Ishikawa (cell line): ENCODE measurements at regions not wholly inside any gene's neighbourhood (a gene's known extent, or its start where the extent isn't known, plus 50 kb on each side); places are given as distances from the start of the nearest gene placed in this dataset.

Experiments
- CEBPB ChIP-seq: IDR thresholded peaks from 2 replicates; pipeline ENCODE4 v1.6.1; 2012
- CREB1 ChIP-seq: IDR thresholded peaks from 2 replicates; pipeline ENCODE4 v1.6.1; 2012; ENCODE audit warnings: low read depth
- EGR1 ChIP-seq: IDR thresholded peaks from 2 replicates; pipeline ENCODE4 v1.6.1; 2012
- EP300 ChIP-seq: IDR thresholded peaks from 2 replicates; pipeline ENCODE4 v1.6.1; 2012; ENCODE audit warnings: borderline replicate concordance
- FOXM1 ChIP-seq: IDR thresholded peaks from 2 replicates; pipeline ENCODE4 v1.6.1; 2012; ENCODE audit warnings: low read depth, borderline replicate concordance
- MAX ChIP-seq: IDR thresholded peaks from 2 replicates; pipeline ENCODE4 v1.6.1; 2012
- NFIC ChIP-seq: IDR thresholded peaks from 2 replicates; pipeline ENCODE4 v1.6.1; 2012
- RAD21 ChIP-seq: IDR thresholded peaks from 2 replicates; pipeline ENCODE4 v1.6.1; 2012; ENCODE audit warnings: low read depth
- TAF1 ChIP-seq: IDR thresholded peaks from 2 replicates; pipeline ENCODE4 v1.6.1; 2012; ENCODE audit warnings: low read depth, mild to moderate bottlenecking
- TCF12 ChIP-seq: IDR thresholded peaks from 2 replicates; pipeline ENCODE4 v1.6.1; 2012; ENCODE audit warnings: low read depth
- TEAD4 ChIP-seq: IDR thresholded peaks from 2 replicates; pipeline ENCODE4 v1.6.1; 2012
- YY1 ChIP-seq: IDR thresholded peaks from 2 replicates; pipeline ENCODE4 v1.6.1; 2012; ENCODE audit warnings: low read depth
- ZBTB7A ChIP-seq: IDR thresholded peaks from 2 replicates; pipeline ENCODE4 v1.6.1; 2012; ENCODE audit warnings: low read depth
- TF ChIP-seq, protein P1 (sequence below): IDR thresholded peaks from 2 replicates; pipeline ENCODE4 v1.6.1; 2012; ENCODE audit warnings: low read depth, mild to moderate bottlenecking
- TF ChIP-seq, protein P2 (sequence below): IDR thresholded peaks from 2 replicates; pipeline ENCODE4 v1.6.1; 2012

DNA sequence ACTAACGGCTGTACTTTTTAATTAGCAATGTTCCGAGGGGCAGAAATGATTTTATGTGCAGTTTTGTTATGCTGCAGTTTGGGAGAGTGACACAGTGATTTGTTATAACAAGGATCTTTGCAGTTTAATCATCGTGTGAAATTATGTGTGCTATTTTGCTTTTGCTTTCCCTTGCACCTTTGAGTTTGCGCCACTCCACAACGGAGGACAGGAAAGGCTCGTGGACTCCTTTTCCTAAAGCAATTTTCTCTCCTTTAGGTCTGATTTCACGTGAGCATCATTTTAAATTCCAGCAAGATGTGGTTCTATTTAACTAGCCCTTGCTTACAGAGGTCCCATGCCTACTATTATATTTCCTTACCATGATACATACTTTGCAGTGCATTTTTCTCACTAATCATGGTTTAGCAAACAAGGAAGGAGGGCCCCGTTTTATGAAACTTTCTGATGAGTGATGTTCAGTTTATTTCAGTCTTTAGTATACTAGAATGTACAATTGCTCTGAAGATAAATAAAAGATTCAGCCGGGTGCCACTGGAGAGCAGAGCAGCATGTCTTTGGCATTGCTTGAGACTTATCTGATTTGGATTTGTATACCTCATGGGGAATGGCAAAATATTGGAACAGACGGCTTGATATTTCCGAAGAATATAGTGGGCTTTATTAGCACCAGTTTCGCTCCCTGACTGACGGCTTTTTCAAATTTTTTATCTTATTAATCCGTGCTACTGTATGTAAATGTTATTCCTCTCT is 528.2 kb upstream of the FANCL start:
- TF ChIP-seq EP300, result no peak
- TF ChIP-seq, protein P1, sequence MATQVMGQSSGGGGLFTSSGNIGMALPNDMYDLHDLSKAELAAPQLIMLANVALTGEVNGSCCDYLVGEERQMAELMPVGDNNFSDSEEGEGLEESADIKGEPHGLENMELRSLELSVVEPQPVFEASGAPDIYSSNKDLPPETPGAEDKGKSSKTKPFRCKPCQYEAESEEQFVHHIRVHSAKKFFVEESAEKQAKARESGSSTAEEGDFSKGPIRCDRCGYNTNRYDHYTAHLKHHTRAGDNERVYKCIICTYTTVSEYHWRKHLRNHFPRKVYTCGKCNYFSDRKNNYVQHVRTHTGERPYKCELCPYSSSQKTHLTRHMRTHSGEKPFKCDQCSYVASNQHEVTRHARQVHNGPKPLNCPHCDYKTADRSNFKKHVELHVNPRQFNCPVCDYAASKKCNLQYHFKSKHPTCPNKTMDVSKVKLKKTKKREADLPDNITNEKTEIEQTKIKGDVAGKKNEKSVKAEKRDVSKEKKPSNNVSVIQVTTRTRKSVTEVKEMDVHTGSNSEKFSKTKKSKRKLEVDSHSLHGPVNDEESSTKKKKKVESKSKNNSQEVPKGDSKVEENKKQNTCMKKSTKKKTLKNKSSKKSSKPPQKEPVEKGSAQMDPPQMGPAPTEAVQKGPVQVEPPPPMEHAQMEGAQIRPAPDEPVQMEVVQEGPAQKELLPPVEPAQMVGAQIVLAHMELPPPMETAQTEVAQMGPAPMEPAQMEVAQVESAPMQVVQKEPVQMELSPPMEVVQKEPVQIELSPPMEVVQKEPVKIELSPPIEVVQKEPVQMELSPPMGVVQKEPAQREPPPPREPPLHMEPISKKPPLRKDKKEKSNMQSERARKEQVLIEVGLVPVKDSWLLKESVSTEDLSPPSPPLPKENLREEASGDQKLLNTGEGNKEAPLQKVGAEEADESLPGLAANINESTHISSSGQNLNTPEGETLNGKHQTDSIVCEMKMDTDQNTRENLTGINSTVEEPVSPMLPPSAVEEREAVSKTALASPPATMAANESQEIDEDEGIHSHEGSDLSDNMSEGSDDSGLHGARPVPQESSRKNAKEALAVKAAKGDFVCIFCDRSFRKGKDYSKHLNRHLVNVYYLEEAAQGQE, result no peak
- TF ChIP-seq YY1, result no peak
- TF ChIP-seq CEBPB, result no peak
- TF ChIP-seq TAF1, result no peak
- TF ChIP-seq EGR1, result no peak
- TF ChIP-seq NFIC, result no peak
- TF ChIP-seq MAX, result no peak
- no peak for TF ChIP-seq RAD21
- TF ChIP-seq CREB1, result no peak
- TF ChIP-seq, protein P2, sequence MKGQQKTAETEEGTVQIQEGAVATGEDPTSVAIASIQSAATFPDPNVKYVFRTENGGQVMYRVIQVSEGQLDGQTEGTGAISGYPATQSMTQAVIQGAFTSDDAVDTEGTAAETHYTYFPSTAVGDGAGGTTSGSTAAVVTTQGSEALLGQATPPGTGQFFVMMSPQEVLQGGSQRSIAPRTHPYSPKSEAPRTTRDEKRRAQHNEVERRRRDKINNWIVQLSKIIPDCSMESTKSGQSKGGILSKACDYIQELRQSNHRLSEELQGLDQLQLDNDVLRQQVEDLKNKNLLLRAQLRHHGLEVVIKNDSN, result no peak
- no peak for TF ChIP-seq TCF12
- no peak for TF ChIP-seq FOXM1
- TF ChIP-seq TEAD4, result no peak
- no peak for TF ChIP-seq ZBTB7A

- no peak for TF ChIP-seq MAX
- no peak for TF ChIP-seq EGR1
- TF ChIP-seq ZBTB7A, result no peak
- no peak for TF ChIP-seq NFIC
- TF ChIP-seq RAD21, result no peak
- TF ChIP-seq CREB1, result no peak
- TF ChIP-seq TEAD4, result no peak
- TF ChIP-seq TCF12, result no peak
- TF ChIP-seq TAF1, result no peak
- no peak for TF ChIP-seq EP300
- TF ChIP-seq, protein P1, result no peak
- TF ChIP-seq YY1, result no peak
- TF ChIP-seq CEBPB, result no peak
- TF ChIP-seq, protein P2, result no peak
- TF ChIP-seq FOXM1, result no peak
Measured at GRCh38 chr2:58768715-58769080, 527.6 kb upstream of the FANCL start.

DNA sequence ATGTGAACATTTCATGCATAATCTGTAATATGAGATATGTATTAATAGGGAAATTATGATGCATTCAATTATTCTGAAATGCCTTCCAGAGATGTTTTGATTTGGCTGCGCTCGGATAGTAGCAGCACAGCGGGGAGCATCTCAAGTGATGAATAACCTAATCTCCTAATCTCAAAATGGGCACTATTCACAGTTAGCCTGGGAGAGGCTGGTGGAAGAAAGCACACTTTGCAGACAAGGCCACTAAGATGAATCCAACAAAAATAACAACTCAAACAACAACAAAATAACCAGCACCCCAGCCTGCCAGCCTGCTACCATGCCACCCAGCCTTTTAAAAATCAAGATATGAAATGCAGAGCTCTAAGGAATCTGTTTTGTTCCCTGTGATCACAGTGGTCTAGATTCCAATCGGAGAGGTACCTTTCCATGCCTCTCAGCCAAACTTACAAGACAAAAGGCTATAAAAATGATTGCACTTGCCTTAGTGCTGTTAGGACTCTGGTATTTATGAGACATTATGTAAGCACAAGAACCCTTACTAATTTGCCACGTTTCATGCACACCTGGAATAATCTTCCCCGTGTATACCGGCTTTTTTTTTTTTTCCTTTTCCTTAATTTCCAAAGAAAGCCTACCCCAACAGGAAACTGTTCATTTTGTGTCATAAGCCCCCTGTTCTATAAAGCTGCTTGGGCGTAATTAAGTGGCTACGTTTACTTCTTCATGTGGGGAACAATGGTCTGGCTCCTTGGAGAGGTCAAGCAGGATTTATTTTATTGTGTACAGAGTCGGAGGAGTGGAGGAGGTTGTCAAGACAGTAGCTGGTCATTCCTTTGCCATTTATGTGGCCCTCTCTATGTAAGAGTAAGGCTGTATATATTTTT is 526.9 kb upstream of the FANCL start:
- TF ChIP-seq TAF1 (no peak), MAX (no peak), TCF12 (no peak), YY1 (no peak), TEAD4 (no peak), EP300 (no peak), CEBPB (no peak), RAD21 (no peak), CREB1 (no peak), NFIC (no peak), EGR1 (no peak), FOXM1 (no peak), ZBTB7A (no peak)
- TF ChIP-seq, protein P2, result no peak
- TF ChIP-seq, protein P1, result no peak
